H1 (cell line): ENCODE measurements at regions not wholly inside any gene's neighbourhood (a gene's known extent, or its start where the extent isn't known, plus 50 kb on each side); places are given as distances from the start of the nearest gene placed in this dataset.

Experiments
- CTCF ChIA-PET: fragments of 300-600 bp; sonication (Branson Sonifier 250); formaldehyde crosslinking; loops from one replicate; lab custom pipeline; 2021; ENCODE audit not compliant: partially characterized antibody; lab: Charles Lee
- POLR2A ChIA-PET: fragments of 300-600 bp; sonication (Branson Sonifier 250); formaldehyde crosslinking; loops from one replicate; lab custom pipeline; 2021; ENCODE audit warnings: inconsistent platforms; ENCODE audit not compliant: partially characterized antibody; lab: Charles Lee
- DNase-seq, 2 experiments: peaks; one replicate each; pipeline versions ENCODE4 v3.0.0 to v3.0.0-alpha.2; 2010 to 2022; ENCODE audit warnings: low spot score in 2 of 2, low read depth in 1 of 2, mixed read lengths in 1 of 2
- FAIRE-seq: peaks from 2 replicates; lab custom pipeline; 2011; peaks lifted over from hg19 to GRCh38; lab: Jason Lieb, UNC
- H2AFZ ChIP-seq: 2 replicates; pipeline ENCODE4 v1.8.1; 2012; ENCODE audit warnings: low read length, inconsistent platforms
- H2AK5ac ChIP-seq: 2 replicates; pipeline ENCODE4 v1.6.1; 2013; ENCODE audit warnings: low read depth, low read length
- H2BK120ac ChIP-seq: replicated peaks from 2 replicates; pipeline ENCODE3; 2013; ENCODE audit warnings: low read depth, low read length, inconsistent platforms
- H2BK12ac ChIP-seq: 2 replicates; pipeline ENCODE4 v1.6.1; 2013; ENCODE audit warnings: low read depth, low read length
- H2BK15ac ChIP-seq: 2 replicates; pipeline ENCODE4 v1.6.1; 2013; ENCODE audit warnings: low read length
- H2BK20ac ChIP-seq: 2 replicates; pipeline ENCODE4 v1.6.1; 2013; ENCODE audit warnings: low read length
- H2BK5ac ChIP-seq: 2 replicates; pipeline ENCODE4 v1.6.1; 2013; ENCODE audit warnings: low read depth, low read length
- H3K14ac ChIP-seq: 2 replicates; pipeline ENCODE4 v1.6.1; 2013; ENCODE audit warnings: inconsistent platforms; ENCODE audit not compliant: insufficient read length
- H3K18ac ChIP-seq: 2 replicates; pipeline ENCODE4 v1.6.1; 2013; ENCODE audit warnings: low read length; ENCODE audit errors: extremely low read depth
- H3K23ac ChIP-seq: 2 replicates; pipeline ENCODE4 v1.6.1; 2013; ENCODE audit warnings: inconsistent platforms; ENCODE audit not compliant: insufficient read length
- H3K23me2 ChIP-seq: 2 replicates; pipeline ENCODE4 v1.6.1; 2013; ENCODE audit warnings: low read depth, low read length
- H3K27ac ChIP-seq: 2 replicates; pipeline ENCODE4 v1.6.1; 2011; ENCODE audit warnings: low read depth, low read length, inconsistent platforms
- H3K27me3 ChIP-seq, 4 experiments: replicated peaks in 1 of 4; 1 replicate in 1 of 4; 2 replicates in 3 of 4; pipeline versions ENCODE4 v1.6.1 to v1.8.1; 2011 to 2013; ENCODE audit warnings: low read length in 3 of 4, mild to moderate bottlenecking in 3 of 4, inconsistent platforms in 2 of 4, mixed read lengths in 2 of 4, moderate library complexity in 1 of 4; ENCODE audit not compliant: control insufficient read depth in 3 of 4, insufficient read depth in 3 of 4; ENCODE audit errors: extremely low read depth in 1 of 4
- H3K36me3 ChIP-seq, 4 experiments: 2 replicates each; pipeline versions ENCODE4 v1.6.1 to v1.8.1; 2011 to 2013; ENCODE audit warnings: mild to moderate bottlenecking in 4 of 4, low read length in 3 of 4, moderate library complexity in 2 of 4, control low read depth in 1 of 4, inconsistent platforms in 1 of 4; ENCODE audit not compliant: insufficient read depth in 4 of 4, control insufficient read depth in 2 of 4
- H3K4ac ChIP-seq: replicated peaks from 2 replicates; pipeline ENCODE3; 2013; ENCODE audit warnings: low read length, low read depth, mixed read lengths, inconsistent platforms; ENCODE audit not compliant: insufficient read length
- H3K4me1 ChIP-seq, 4 experiments: replicated peaks in 1 of 4; 1 replicate in 1 of 4; 2 replicates in 3 of 4; pipeline versions ENCODE4 v1.6.1 to v1.8.1; 2011 to 2013; ENCODE audit warnings: low read length in 3 of 4, inconsistent platforms in 2 of 4, mixed read lengths in 1 of 4; ENCODE audit not compliant: insufficient read depth in 4 of 4, control insufficient read depth in 3 of 4
- H3K4me2 ChIP-seq, 2 experiments: 2 replicates each; pipeline versions ENCODE4 v1.6.1 to v1.8.1; 2011 to 2013; ENCODE audit warnings: low read depth in 2 of 2, low read length in 2 of 2, control low read depth in 1 of 2, inconsistent platforms in 1 of 2, mild to moderate bottlenecking in 1 of 2; ENCODE audit not compliant: insufficient read depth in 1 of 2
- H3K4me3 ChIP-seq, 4 experiments: fragments of 200-600, 300-600 bp in 1 of 4; sonication (generic), shearing (Covaris generic), sonication (Bioruptor Twin) in 1 of 4; 2 replicates each; pipeline versions ENCODE4 v1.5.1 to v1.8.1; 2011 to 2016; ENCODE audit warnings: low read length in 4 of 4, low read depth in 3 of 4, control low read depth in 2 of 4, inconsistent platforms in 2 of 4, mild to moderate bottlenecking in 2 of 4, mixed read lengths in 1 of 4, moderate library complexity in 1 of 4; ENCODE audit not compliant: insufficient read depth in 2 of 4; ENCODE audit errors: extremely low read depth in 1 of 4
- H3K56ac ChIP-seq: replicated peaks from 2 replicates; pipeline ENCODE3; 2013; ENCODE audit warnings: low read depth, mild to moderate bottlenecking, mixed read lengths, low read length, inconsistent platforms; ENCODE audit not compliant: insufficient read length
- H3K79me1 ChIP-seq: 2 replicates; pipeline ENCODE4 v1.6.1; 2013; ENCODE audit warnings: low read depth, low read length, control low read depth
- H3K79me2 ChIP-seq, 2 experiments: 2 replicates each; pipeline versions ENCODE4 v1.6.1 to v1.8.1; 2012 to 2013; ENCODE audit warnings: low read length in 2 of 2, mild to moderate bottlenecking in 2 of 2, inconsistent platforms in 1 of 2; ENCODE audit not compliant: insufficient read depth in 2 of 2, control insufficient read depth in 1 of 2
- H3K9ac ChIP-seq, 4 experiments: replicated peaks in 1 of 4; 1 replicate in 1 of 4; 2 replicates in 3 of 4; pipeline versions ENCODE4 v1.6.1 to v1.8.1; 2011 to 2013; ENCODE audit warnings: low read depth in 3 of 4, low read length in 3 of 4, control low read depth in 2 of 4, mild to moderate bottlenecking in 2 of 4, moderate library complexity in 2 of 4, inconsistent platforms in 1 of 4; ENCODE audit errors: extremely low read depth in 1 of 4
- H3K9me3 ChIP-seq, 2 experiments: 2 replicates each; pipeline versions ENCODE4 v1.6.1 to v1.8.1; 2012 to 2013; ENCODE audit warnings: mild to moderate bottlenecking in 2 of 2, moderate library complexity in 2 of 2, control low read depth in 1 of 2, inconsistent platforms in 1 of 2, low read depth in 1 of 2, low read length in 1 of 2, mixed read lengths in 1 of 2; ENCODE audit not compliant: insufficient read depth in 2 of 2
- H4K20me1 ChIP-seq, 2 experiments: replicated peaks in 1 of 2; 2 replicates each; pipeline versions ENCODE3 to v1.8.1; 2011 to 2013; ENCODE audit warnings: inconsistent platforms in 2 of 2, low read length in 2 of 2, mild to moderate bottlenecking in 1 of 2; ENCODE audit not compliant: insufficient read depth in 2 of 2, control insufficient read depth in 1 of 2
- H4K5ac ChIP-seq: 2 replicates; pipeline ENCODE4 v1.6.1; 2013; ENCODE audit warnings: low read length, low read depth, mixed read lengths, inconsistent platforms; ENCODE audit not compliant: insufficient read length
- H4K8ac ChIP-seq: 2 replicates; pipeline ENCODE4 v1.8.0; 2013; ENCODE audit warnings: mild to moderate bottlenecking, moderate library complexity, low read length, inconsistent platforms; ENCODE audit not compliant: insufficient read depth; ENCODE audit errors: extremely low read depth
- H4K91ac ChIP-seq: replicated peaks from 2 replicates; pipeline ENCODE3; 2013; ENCODE audit warnings: low read length, mixed read lengths, inconsistent platforms; ENCODE audit not compliant: insufficient read length
- ATF2 ChIP-seq: IDR thresholded peaks from 2 replicates; pipeline ENCODE4 v1.6.1; 2012; ENCODE audit warnings: low read length, inconsistent platforms
- BRCA1 ChIP-seq: IDR thresholded peaks from 2 replicates; pipeline ENCODE4 v1.6.1; 2012; ENCODE audit warnings: low read depth, low read length, improper control_type of control experiment
- KDM4A ChIP-seq: IDR thresholded peaks from one replicate; pipeline ENCODE4 v1.7.1; 2012; ENCODE audit warnings: low read depth, mild to moderate bottlenecking, moderate library complexity, low read length, inconsistent platforms; ENCODE audit not compliant: severe bottlenecking
- RXRA ChIP-seq: IDR thresholded peaks from 2 replicates; pipeline ENCODE4 v1.6.1; 2011; ENCODE audit warnings: low read depth, mild to moderate bottlenecking, low read length, moderate library complexity; ENCODE audit not compliant: insufficient read depth
- WGBS, 2 experiments: shearing (Covaris generic) in 1 of 2; methylation state at CpG; one replicate each; pipeline versions ENCODE4 v1.1.6 to v1.1.7; 2013 to 2015; ENCODE audit warnings: low lambda C conversion rate in 2 of 2, mixed read lengths in 2 of 2, inconsistent platforms in 1 of 2, low coverage in 1 of 2, missing lambda C conversion rate in 1 of 2; ENCODE audit not compliant: insufficient replicate concordance in 2 of 2, insufficient coverage in 1 of 2, insufficient read length in 1 of 2; ENCODE audit errors: extremely low coverage in 1 of 2, missing lambda C conversion rate in 1 of 2; 5-methylcytosine and 5-hydroxymethylcytosine counted together

- DNase-seq (no peak), FAIRE-seq (no peak)
- no peaks in the 10 kb centered on the region for H3K79me2 ChIP-seq
- H3K4me2 ChIP-seq: no peak overlapping the region
- H4K5ac ChIP-seq: no peak overlapping the region
- no peak overlapping the region for H3K18ac ChIP-seq
- H2BK5ac ChIP-seq: no peak overlapping the region
- no peaks in the 10 kb centered on the region for H4K20me1 ChIP-seq
- no peak overlapping the region for H2BK120ac ChIP-seq
- H2AK5ac ChIP-seq: no peak overlapping the region
- POLR2A ChIA-PET: no interaction called here
- H3K56ac ChIP-seq: no peak overlapping the region
- no peaks in the 10 kb centered on the region for H3K23me2 ChIP-seq
- CTCF ChIA-PET: interaction anchor here (1.4 kb wide), 1 partner anchor 9 kb away, joined by 5 read pairs; no protein-coding TSS in a partner anchor
- no peak overlapping the region for H2BK20ac ChIP-seq
- TF ChIP-seq BRCA1 (no peak), ATF2 (no peak), KDM4A (no peak), RXRA (no peak)
- TF ChIP-seq, all 59 proteins: peak for 0
- Histone ChIP-seq H3K14ac (no peak overlapping the region), H3K4ac (no peak overlapping the region), H3K27ac (no peak overlapping the region), H3K4me3 (no peak overlapping the region), H3K36me3 (no peaks in the 10 kb centered on the region), H4K91ac (no peak overlapping the region), H2AFZ (no peak overlapping the region), H3K27me3 (no peaks in the 10 kb centered on the region), H3K9ac (no peak overlapping the region), H3K4me1 (no peaks in the 10 kb centered on the region), H2BK12ac (no peak overlapping the region), H4K8ac (no peak overlapping the region), H3K9me3 (no peaks in the 10 kb centered on the region), H2BK15ac (no peak overlapping the region), H3K23ac (no peak overlapping the region), H3K79me1 (no peaks in the 10 kb centered on the region)
- 89% methylated on average over 1 of the region's 1 CpG; no CpG with 5 or more reads in 1 of the 2 experiments for WGBS, 2 experiments
These were observed 280.2 kb upstream of the PCSK5 start for GRCh38 chr9:75610246-75610645.
